GM12892 (cell line): ENCODE measurements at regions not wholly inside any gene's neighbourhood (a gene's known extent, or its start where the extent isn't known, plus 50 kb on each side); places are given as distances from the start of the nearest gene placed in this dataset.
A peak's percentile ranks its signal among the peaks of the same experiment; 100 is the strongest.

Experiments used
- DNase-seq: peaks from one replicate; pipeline ENCODE4 v3.0.0; 2011; ENCODE audit not compliant: insufficient read length
- FAIRE-seq: peaks from 2 replicates; lab custom pipeline; 2011; peaks lifted over from hg19 to GRCh38; lab: Jason Lieb, UNC
- POLR2A ChIP-seq: IDR thresholded peaks from 2 replicates; pipeline ENCODE4 v1.6.1; 2011; ENCODE audit warnings: low read depth, low read length, control low read depth
- POLR2AphosphoS5 ChIP-seq: IDR thresholded peaks from 2 replicates; pipeline ENCODE4 v1.6.1; 2011; ENCODE audit warnings: low read depth, low read length, control low read depth
- TAF1 ChIP-seq: IDR thresholded peaks from 2 replicates; pipeline ENCODE4 v1.6.1; 2011; ENCODE audit warnings: low read depth, mild to moderate bottlenecking, control low read depth, low read length, borderline replicate concordance

GRCh38 chr4:98210281-98210680 is 50.9 kb upstream of the RAP1GDS1 start:
- no peak for TF ChIP-seq POLR2A
- no peak for DNase-seq
- no peak for FAIRE-seq

DNA sequence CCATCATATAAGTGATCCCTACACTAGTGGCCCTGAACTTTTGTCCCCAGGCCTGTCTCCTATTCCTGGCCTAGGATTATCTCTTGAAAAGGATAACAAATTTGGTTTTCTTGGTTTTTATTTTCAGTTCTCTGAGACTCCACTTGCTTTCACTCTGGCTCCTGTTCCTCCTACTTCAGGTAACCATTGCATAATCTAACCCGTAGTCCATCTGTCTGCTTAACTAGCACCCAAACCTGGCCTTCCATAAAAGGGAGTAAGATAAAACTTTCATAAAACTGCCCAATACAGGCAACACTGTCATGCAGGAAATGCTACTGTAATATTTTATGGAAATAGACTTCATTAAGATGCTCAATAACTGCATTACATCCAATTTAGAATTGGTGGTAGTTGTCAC is 52.1 kb upstream of the RAP1GDS1 start:
- TF ChIP-seq POLR2A (no peak), POLR2AphosphoS5 (no peak), TAF1 (no peak)
- DNase-seq (no peak), FAIRE-seq (no peak)

GRCh38 chr4:98204236-98204553 is 57.0 kb upstream of the RAP1GDS1 start:
- DNase-seq = no peak
- no peak for FAIRE-seq
- TF ChIP-seq POLR2A (no peak), TAF1 (no peak), POLR2AphosphoS5 (no peak)

GRCh38 chr4:98203332-98204235 is 57.6 kb upstream of the RAP1GDS1 start:
- no peak for DNase-seq
- FAIRE-seq = peak; percentile 79
- TF ChIP-seq POLR2AphosphoS5 (no peak), TAF1 (no peak), POLR2A (no peak)

DNA sequence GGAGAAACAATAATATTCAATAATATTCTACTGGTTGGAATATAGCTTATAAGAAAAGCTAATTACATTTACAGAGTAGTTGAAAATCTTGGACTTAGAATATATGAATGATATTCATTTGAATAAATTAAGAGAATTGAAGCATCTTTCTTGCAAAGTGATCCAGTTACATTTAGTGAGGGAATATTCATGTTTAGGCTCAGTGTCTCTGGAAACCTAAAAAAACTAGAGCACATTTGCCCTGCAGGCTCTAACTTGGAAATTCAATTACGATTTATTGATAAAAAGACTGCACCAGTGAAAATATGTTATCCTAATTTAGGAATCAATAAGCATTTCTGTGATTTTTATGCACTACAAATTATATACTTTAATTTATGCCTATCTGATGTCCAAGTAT is 58.3 kb upstream of the RAP1GDS1 start:
- FAIRE-seq = no peak
- DNase-seq = no peak
- TF ChIP-seq TAF1 = no peak
- TF ChIP-seq POLR2A = no peak
- no peak for TF ChIP-seq POLR2AphosphoS5

DNA sequence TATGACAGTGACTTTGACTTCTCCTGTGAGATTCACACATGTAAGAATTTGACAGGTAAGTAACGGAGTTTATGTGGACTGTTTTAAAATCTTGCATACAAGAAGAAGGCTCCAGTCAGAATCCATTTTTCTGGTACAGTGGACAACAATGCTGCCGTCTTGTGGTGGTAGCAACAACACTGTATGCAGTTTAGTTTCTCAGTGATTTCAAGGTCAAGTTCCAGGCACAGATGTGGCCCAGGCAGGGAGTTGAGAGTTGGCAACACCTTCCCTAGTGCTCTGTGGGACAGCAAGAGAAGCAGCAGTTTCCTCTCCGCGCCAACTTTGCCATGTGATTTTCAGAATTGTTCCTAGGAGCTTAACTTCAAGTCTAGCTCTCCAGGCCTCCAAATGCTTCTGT is 56.0 kb upstream of the STPG2 start:
- TF ChIP-seq POLR2AphosphoS5 (no peak), POLR2A (no peak), TAF1 (no peak)
- FAIRE-seq = no peak
- DNase-seq = no peak

DNA sequence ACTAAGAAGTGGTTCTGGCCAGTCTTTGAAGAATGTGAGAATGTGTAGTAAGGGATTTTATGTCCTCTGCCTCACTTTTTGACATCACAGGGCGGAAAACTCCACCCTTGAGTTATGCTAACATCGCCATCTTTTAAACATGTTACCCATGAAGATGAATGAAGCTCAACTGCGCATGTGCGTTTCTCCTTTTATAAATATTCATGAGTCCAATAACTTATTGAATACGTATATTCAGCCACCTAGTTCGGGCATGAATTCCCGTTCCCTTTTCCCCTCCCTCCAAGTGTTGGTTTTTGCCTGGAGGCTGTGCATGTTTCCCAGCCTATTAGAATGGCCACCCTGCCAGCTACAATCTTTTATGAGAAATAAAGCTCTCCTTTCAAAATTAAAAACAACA is 51.7 kb upstream of the STPG2 start:
- FAIRE-seq (no peak), DNase-seq (no peak)
- TF ChIP-seq POLR2AphosphoS5 (no peak), POLR2A (no peak), TAF1 (no peak)

DNA sequence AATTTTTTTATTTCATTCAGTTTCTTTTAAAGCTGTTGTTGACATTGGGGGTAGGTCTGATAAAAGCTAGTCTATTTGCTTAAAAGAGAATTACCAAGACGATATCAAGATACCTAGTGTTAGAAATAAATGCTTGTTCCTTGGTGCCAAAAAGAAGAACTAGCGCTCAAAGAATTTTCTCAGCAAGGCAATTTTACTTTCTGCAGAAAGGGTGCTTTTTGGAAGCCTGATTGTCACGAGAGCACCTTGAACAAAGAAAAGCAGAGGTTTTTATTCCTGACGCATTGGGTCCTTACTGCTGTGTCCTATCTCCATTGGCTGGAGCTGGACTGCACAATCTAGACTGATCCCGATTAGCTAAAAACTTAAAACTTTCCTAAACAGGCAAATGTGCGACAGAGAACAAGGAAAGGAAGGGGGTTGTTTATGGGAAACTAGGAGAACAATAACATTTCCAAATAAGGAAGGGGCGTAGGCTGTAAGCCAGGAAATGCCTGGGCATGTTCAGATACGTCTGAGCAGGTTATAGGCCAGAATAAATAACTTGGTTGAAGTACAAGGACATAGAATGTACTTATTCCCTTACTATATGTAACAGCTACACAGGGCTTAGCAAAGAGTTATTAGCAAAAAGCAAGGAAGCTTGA is 50.3 kb upstream of the STPG2 start:
- DNase-seq = no peak
- TF ChIP-seq POLR2AphosphoS5 (no peak), POLR2A (no peak), TAF1 (no peak)
- FAIRE-seq = no peak
